Epithelial cell of esophagus (primary cell): ENCODE measurements at regions not wholly inside any gene's neighbourhood (a gene's known extent, or its start where the extent isn't known, plus 50 kb on each side); places are given as distances from the start of the nearest gene placed in this dataset.

Experiments
- DNase-seq: peaks from one replicate; pipeline ENCODE4 v3.0.0; 2010; ENCODE audit warnings: low read depth
- H3K4me3 ChIP-seq: 2 replicates; pipeline ENCODE4 v1.5.1; 2011; ENCODE audit warnings: mild to moderate bottlenecking, low read length, control low read depth
- TF ChIP-seq, protein P1 (sequence below): IDR thresholded peaks from 2 replicates; pipeline ENCODE4 v1.5.1; 2011; ENCODE audit warnings: low read depth, mild to moderate bottlenecking, low read length, control low read depth, inconsistent platforms; ENCODE audit not compliant: insufficient read depth; ENCODE audit errors: missing control alignments

DNA sequence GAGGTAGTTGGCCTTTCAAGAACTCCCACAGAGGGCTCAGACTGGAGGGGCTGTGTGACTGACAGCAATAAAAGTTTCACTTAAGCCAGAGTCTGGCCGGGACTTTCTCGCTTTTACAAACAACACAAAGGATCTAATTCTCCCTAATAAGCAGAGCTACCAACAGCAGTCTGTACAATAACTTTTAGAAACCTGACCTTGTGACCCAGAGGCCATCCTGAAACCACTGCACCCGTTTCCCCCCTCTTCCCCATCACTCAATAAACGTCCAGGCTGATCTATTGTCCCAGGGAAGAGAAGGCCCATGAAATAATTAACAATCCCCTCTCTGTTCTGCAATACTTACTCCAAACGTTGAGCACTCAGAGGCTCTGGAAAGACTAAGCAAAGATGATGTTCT lies 442.4 kb downstream of the ZIC3 start:
- no peak overlapping the region for H3K4me3 ChIP-seq
- DNase-seq: no peak
- TF ChIP-seq, protein P1, sequence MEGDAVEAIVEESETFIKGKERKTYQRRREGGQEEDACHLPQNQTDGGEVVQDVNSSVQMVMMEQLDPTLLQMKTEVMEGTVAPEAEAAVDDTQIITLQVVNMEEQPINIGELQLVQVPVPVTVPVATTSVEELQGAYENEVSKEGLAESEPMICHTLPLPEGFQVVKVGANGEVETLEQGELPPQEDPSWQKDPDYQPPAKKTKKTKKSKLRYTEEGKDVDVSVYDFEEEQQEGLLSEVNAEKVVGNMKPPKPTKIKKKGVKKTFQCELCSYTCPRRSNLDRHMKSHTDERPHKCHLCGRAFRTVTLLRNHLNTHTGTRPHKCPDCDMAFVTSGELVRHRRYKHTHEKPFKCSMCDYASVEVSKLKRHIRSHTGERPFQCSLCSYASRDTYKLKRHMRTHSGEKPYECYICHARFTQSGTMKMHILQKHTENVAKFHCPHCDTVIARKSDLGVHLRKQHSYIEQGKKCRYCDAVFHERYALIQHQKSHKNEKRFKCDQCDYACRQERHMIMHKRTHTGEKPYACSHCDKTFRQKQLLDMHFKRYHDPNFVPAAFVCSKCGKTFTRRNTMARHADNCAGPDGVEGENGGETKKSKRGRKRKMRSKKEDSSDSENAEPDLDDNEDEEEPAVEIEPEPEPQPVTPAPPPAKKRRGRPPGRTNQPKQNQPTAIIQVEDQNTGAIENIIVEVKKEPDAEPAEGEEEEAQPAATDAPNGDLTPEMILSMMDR: no peak

DNA sequence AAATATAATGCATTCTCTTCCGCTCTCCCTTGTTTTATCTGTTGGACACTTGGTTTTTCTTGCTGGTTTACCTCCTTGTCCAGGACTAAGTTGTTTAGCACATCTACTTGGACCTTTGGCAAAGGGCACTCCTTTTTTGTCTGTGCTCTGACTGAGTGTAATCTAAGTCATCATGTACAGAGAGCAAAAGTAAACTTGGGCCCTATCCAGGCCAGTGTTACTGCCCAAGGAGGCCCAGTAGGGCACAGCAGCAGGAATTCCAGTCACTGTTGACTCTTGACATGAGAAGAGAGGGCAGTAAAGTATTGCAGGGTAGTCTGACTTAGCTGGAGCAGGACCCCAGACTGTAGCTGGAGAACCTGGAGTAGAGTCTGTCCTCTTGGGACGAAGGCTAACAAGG lies 445.5 kb downstream of the ZIC3 start:
- TF ChIP-seq, protein P1: no peak
- H3K4me3 ChIP-seq: no peak overlapping the region
- DNase-seq: no peak

DNA sequence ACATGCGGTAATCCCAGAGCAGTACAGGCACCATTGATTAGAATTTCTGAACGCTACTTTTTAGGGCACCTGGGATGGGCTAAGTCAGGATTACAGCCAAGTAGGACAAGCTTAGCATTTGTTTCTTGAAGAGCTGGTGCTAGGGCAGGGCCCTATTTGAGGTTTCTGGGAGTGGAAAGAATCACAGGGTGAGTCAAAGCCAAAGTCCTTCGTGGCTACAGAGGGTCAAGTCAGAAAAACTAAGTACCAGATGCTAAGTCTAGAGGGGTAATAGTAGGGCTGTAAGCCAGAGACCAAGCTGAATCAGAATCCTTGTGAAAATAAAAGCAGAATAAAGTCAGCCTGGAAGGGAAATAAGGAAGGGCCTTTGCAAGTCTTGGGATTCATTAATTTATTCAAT lies 448.6 kb downstream of the ZIC3 start:
- DNase-seq: no peak
- TF ChIP-seq, protein P1: no peak
- no peak overlapping the region for H3K4me3 ChIP-seq

DNA sequence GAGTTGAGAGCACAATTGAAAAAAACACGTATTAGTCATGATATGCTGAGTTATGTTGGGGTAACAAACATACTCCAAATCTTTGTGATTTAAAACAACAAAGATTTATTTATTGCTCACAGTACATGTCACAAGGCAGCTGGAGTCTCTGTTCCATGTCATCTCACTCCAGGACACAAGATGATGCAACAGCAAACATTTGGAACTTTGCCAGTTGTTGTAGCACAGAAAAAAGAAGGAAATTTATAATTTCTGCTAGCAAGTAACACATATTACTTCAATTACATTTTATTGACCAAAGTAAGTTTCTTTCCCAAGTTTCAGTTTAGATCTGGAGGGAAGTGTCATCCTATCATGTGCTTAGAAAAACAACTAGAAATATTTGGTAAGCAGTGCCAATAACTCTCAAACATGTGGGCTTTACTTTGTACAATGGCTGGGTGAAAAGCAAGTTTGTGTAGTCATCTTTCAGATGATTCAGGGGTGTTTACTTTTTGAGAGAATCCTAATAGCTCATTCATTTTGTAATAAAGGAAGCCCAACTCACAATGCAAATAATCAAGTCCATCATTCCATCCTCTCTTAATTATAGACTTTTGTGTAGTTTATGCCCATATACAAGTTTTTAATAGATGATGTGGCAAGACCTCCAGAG lies 452.3 kb downstream of the ZIC3 start:
- TF ChIP-seq, protein P1: no peak

DNA sequence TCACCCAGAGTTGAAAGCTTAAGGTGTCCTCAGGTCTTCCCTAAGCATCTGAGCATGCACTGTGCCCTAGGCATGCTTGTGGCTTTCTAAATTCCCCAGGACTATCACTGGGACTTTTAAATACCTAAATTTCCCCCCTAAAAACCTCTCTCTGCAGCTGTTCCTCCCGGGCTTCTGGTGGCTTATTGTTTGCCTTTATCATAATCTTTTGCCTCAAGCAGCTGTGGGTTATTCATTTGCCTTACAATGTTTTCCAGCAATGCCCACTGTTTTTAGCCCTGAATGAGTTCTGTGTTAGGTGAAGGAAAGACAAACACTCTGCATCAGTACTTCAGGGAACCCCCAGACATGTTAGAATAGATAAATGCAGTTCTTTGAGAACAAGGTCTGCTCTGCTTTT lies 455.0 kb downstream of the ZIC3 start:
- H3K4me3 ChIP-seq: no peak overlapping the region
- TF ChIP-seq, protein P1: no peak
- DNase-seq: no peak

More for the DNA sequence above, 452.3 kb downstream of the ZIC3 start:
- DNase-seq: no peak
- no peak overlapping the region for H3K4me3 ChIP-seq

DNA sequence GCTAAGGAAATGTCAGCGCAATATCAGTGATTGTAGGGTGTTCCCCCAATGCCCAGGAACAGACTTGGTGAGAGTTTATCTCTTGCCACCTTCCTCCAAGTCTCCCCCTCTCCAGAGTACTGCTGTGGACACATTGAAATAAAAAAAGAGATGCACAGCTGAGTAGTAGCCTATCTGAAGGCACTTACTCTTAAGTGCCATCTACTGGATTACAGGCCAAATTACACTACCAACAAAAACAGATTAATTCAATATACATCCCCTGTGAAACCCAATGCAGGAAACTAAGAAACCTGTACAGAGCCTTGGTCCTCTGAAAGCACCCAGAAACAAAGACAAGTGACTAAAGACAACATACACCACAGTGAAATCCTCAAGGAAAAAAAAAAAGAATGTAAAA lies 460.3 kb downstream of the ZIC3 start:
- peak; percentile 1 for DNase-seq
- no peak overlapping the region for H3K4me3 ChIP-seq
- TF ChIP-seq, protein P1: no peak

DNA sequence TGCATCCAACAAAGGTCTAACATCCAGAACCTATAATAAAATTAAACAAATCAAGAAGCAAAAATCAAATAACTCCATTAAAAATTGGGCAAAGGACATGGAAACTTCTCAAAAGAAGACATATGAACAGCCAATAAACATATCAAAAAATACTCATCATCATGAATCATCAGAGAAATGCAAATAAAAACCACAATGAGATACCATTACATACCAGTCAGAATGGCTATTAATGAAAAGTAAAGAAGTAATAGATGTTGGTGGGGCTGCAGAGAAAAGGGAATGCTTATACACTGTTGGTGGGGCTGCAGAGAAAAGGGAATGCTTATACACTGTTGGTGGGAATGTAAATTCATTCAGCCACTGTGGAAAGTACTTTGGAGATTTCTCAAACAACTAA lies 465.8 kb downstream of the ZIC3 start:
- H3K4me3 ChIP-seq: no peak overlapping the region
- DNase-seq: no peak
- TF ChIP-seq, protein P1: no peak
